ENCODE measurements at regions not wholly inside any gene's neighbourhood (a gene's known extent, or its start where the extent isn't known, plus 50 kb on each side); places are given as distances from the start of the nearest gene placed in this dataset.

- TF ChIP-seq ZNF292 (tag by site-specific recombination; IDR thresholded peaks at IDR 0.05; ENCODE audit: borderline replicate concordance, low read depth) (no peak), SP2 (tag by site-specific recombination; IDR thresholded peaks at IDR 0.05) (no peak), ZNF639 (tag by site-specific recombination; IDR thresholded peaks at IDR 0.05) (no peak), REPIN1 (tag by site-specific recombination; IDR thresholded peaks at IDR 0.05; ENCODE audit: low read depth) (no peak), ZNF280D (tag by site-specific recombination; IDR thresholded peaks at IDR 0.05) (no peak), ZNF768 (tag by site-specific recombination; IDR thresholded peaks at IDR 0.05) (peak; percentile 67; the same call in 1 of the 2 replicates)
These were observed 67.0 kb upstream of the ARHGAP5 start for GRCh38 chr14:32009976-32010581.

Measured in HEK293 (cell line).